ENCODE measurements at regions not wholly inside any gene's neighbourhood (a gene's known extent, or its start where the extent isn't known, plus 50 kb on each side); places are given as distances from the start of the nearest gene placed in this dataset.

DNA sequence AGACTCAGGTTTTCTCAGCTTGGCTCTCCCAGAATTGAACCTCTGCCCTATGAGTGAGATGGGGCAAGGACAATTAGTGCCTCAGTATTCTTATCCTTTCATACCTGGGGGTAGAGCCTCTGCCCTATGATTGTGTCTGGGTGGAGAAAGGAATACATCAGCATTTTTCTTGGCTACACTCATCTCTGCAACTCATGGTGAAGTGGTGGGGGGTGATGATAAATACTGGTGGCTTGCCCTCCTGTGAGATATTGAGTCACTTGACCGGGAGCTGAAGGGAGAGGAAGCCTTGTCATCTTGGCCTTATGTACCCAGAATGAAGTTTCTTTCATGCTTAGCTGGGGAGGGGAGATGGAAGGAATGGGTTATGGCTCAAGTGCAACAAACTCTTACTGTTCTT lies 71.3 kb upstream of the ENOX2 start:
- DNase-seq, result no peak

DNA sequence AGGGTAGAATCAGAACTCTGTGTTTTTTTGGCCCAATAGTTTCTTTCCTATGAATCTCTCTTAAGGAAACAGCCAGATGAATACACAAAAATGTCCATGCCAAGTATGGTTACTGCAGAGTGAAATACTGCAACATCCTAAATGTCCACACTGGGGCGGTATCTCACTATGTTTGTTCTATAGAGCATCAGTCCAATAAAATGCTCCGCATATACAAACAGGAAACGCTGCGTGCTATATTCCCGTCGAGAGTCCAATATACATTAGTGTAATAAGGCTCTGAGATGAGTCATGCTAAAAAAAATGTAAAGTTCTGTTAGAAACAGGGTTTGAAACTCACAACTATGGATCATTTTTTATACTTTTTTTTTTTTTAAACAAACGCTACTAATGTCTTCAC lies 72.9 kb upstream of the ENOX2 start:
- DNase-seq, result peak; percentile 37

DNA sequence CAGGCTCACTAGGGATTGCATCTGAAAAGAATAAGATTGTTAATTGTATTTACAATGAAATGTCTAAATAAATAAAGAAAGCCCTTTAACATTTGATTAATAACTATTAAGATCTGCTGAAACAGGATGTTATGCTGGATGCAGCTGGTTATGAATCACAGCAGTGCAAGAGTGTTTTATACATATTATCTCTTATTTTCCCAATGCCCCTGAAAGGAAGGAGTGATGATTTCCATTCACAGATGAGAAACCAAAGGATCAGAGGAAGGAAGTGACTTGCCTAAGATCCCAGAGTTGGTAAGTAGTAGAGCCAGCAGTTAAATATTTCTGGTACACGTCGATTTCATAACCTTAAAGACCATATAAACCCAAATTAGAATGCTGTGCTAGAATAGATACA lies 76.3 kb upstream of the ARHGAP36 start:
- DNase-seq, result no peak

GRCh38 chrX:130984782-130985181 lies 73.4 kb upstream of the ARHGAP36 start:
- DNase-seq, result no peak

DNA sequence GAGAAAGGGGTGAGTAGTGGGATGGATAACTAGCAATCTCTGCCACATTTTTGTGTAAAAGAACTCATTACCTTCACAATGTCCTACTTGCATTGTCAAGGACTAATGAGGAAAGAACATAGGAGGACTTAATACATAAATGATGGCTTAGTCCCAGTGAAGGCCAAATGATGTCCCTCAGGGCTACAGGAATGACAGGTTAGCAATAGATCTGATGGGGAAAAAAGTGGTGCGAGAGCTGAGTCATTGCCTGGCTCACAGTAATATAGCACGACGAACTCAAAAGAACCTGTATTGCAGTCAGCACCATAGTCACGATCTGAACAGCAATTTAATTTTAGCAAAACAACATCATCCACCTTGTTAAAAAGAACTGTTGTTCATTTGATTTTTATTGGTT lies 70.9 kb upstream of the ARHGAP36 start:
- DNase-seq, result no peak

DNA sequence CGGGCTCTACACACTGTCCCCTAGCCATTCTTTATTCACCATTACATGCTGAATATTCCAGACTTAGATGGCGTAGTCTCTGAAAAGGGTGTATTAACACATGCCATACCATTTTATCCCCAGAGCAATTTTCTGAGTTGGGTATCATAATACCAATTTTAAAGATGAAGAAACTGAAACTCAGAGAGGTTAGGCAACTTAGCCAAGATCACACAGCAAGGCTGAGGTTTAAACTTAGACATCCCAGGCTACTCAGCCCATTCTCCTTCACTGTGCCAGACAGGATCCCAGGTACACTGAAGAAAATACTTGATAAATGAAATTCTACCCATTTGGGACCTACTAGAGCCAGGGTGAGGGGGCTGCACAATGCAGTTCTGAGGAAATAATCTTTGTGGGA lies 67.4 kb upstream of the ARHGAP36 start:
- no peak for DNase-seq

GRCh38 chrX:130994671-130995070 lies 63.5 kb upstream of the ARHGAP36 start:
- DNase-seq, result peak; percentile 29

DNA sequence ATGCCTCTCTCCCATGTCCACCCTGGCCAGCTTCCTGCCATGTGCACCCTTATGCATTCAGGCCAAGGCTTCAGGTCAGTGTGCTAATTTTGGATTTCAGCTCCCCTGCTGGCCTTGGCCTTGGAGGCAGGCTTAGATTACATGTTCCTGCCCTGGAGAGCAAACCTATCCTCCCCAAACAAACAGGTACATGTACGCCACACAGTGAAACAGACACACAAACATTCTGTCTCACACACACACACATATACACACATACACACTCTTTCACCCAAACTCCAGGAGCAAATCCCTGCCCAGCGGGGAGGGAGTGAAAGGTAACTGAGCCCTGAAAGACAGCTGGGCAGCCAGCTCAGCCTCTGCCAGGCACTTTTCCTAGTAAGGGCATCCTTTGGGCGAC lies 62.7 kb upstream of the ARHGAP36 start:
- no peak for DNase-seq

- DNase-seq, result no peak
Observed at GRCh38 chrX:130997314-130997713, 60.8 kb upstream of the ARHGAP36 start.

- DNase-seq, result no peak
Observed at GRCh38 chrX:130999360-130999759, 58.8 kb upstream of the ARHGAP36 start.
